Endothelial cell (in vitro differentiated cells): ENCODE measurements at regions not wholly inside any gene's neighbourhood (a gene's known extent, or its start where the extent isn't known, plus 50 kb on each side); places are given as distances from the start of the nearest gene placed in this dataset.

Experiments
- DNase-seq: peaks from one replicate; pipeline ENCODE4 v3.0.0; 2021; ENCODE audit warnings: low spot score
- H3K27ac Mint-ChIP-seq: one replicate; pipeline ENCODE4 v1.8.0; 2021; ENCODE audit warnings: mixed read lengths, inconsistent platforms; ENCODE audit not compliant: unreplicated experiment
- H3K27me3 Mint-ChIP-seq: one replicate; pipeline ENCODE4 v1.8.0; 2021; ENCODE audit warnings: mild to moderate bottlenecking, moderate library complexity, mixed read lengths, inconsistent platforms; ENCODE audit not compliant: unreplicated experiment
- H3K36me3 Mint-ChIP-seq: one replicate; pipeline ENCODE4 v1.8.0; 2021; ENCODE audit warnings: mild to moderate bottlenecking, low read depth, mixed read lengths, inconsistent platforms; ENCODE audit not compliant: unreplicated experiment
- H3K4me1 Mint-ChIP-seq: one replicate; pipeline ENCODE4 v1.8.0; 2021; ENCODE audit warnings: mild to moderate bottlenecking, mixed read lengths, inconsistent platforms; ENCODE audit not compliant: unreplicated experiment
- H3K4me3 Mint-ChIP-seq: one replicate; pipeline ENCODE4 v1.8.0; 2021; ENCODE audit warnings: mild to moderate bottlenecking, mixed read lengths, inconsistent platforms; ENCODE audit not compliant: unreplicated experiment
- H3K9me3 Mint-ChIP-seq: one replicate; pipeline ENCODE4 v1.8.0; 2021; ENCODE audit warnings: mixed read lengths, inconsistent platforms; ENCODE audit not compliant: unreplicated experiment
- TF ChIP-seq, protein P1 (sequence below): fragments of 200-600 bp; sonication (generic); IDR thresholded peaks from one replicate; pipeline ENCODE4 v1.5.0; 2021; ENCODE audit warnings: antibody characterized with exemption; ENCODE audit not compliant: unreplicated experiment

GRCh38 chr20:24834310-24834709 is 114.8 kb upstream of the CST7 start:
- no peak for DNase-seq
- Mint-ChIP-seq H3K4me1 (no peaks in the 10 kb centered on the region), H3K27me3 (peaks cover 5% of the 10 kb centered on the region), H3K9me3 (no peaks in the 10 kb centered on the region), H3K4me3 (no peak overlapping the region), H3K36me3 (no peaks in the 10 kb centered on the region), H3K27ac (no peak overlapping the region)
- TF ChIP-seq, protein P1, sequence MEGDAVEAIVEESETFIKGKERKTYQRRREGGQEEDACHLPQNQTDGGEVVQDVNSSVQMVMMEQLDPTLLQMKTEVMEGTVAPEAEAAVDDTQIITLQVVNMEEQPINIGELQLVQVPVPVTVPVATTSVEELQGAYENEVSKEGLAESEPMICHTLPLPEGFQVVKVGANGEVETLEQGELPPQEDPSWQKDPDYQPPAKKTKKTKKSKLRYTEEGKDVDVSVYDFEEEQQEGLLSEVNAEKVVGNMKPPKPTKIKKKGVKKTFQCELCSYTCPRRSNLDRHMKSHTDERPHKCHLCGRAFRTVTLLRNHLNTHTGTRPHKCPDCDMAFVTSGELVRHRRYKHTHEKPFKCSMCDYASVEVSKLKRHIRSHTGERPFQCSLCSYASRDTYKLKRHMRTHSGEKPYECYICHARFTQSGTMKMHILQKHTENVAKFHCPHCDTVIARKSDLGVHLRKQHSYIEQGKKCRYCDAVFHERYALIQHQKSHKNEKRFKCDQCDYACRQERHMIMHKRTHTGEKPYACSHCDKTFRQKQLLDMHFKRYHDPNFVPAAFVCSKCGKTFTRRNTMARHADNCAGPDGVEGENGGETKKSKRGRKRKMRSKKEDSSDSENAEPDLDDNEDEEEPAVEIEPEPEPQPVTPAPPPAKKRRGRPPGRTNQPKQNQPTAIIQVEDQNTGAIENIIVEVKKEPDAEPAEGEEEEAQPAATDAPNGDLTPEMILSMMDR, result no peak

- TF ChIP-seq, protein P1, result no peak
- no peak overlapping the region for H3K27ac Mint-ChIP-seq
- H3K9me3 Mint-ChIP-seq, result no peaks in the 10 kb centered on the region
- H3K27me3 Mint-ChIP-seq, result peaks cover 5% of the 10 kb centered on the region
- no peak overlapping the region for H3K4me3 Mint-ChIP-seq
- no peak for DNase-seq
- H3K36me3 Mint-ChIP-seq, result no peaks in the 10 kb centered on the region
- H3K4me1 Mint-ChIP-seq, result no peaks in the 10 kb centered on the region
These were observed 113.9 kb upstream of the CST7 start for GRCh38 chr20:24835195-24835594.

DNA sequence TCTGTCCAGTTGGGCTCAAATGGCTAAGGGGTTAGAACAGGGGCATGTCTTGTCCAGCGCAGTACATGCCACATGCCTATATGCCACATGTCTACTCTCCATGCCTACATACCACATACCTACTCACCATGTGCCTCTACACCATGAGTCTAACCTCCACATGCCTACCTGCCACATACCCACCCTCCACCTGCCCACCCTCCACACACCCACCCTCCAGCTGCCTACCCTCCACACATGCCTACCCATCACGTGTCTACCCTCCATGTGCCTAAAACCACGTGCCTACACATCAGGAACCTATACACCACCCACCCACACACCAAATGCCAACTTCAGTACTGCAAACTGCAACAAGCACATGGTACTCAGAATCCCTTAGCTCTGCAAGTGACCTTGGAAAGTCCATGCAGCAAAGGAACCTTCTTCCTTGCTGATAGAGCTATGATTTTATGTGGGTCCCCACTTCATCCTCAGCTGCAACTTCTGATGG is 113.0 kb upstream of the CST7 start:
- TF ChIP-seq, protein P1, result no peak
- no peaks in the 10 kb centered on the region for H3K9me3 Mint-ChIP-seq
- peaks cover 5% of the 10 kb centered on the region for H3K27me3 Mint-ChIP-seq
- H3K27ac Mint-ChIP-seq, result no peak overlapping the region
- H3K4me3 Mint-ChIP-seq, result no peak overlapping the region
- H3K36me3 Mint-ChIP-seq, result no peaks in the 10 kb centered on the region
- no peaks in the 10 kb centered on the region for H3K4me1 Mint-ChIP-seq
- no peak for DNase-seq

GRCh38 chr20:24836661-24837299 is 112.3 kb upstream of the CST7 start:
- TF ChIP-seq, protein P1, result no peak
- DNase-seq, result no peak

DNA sequence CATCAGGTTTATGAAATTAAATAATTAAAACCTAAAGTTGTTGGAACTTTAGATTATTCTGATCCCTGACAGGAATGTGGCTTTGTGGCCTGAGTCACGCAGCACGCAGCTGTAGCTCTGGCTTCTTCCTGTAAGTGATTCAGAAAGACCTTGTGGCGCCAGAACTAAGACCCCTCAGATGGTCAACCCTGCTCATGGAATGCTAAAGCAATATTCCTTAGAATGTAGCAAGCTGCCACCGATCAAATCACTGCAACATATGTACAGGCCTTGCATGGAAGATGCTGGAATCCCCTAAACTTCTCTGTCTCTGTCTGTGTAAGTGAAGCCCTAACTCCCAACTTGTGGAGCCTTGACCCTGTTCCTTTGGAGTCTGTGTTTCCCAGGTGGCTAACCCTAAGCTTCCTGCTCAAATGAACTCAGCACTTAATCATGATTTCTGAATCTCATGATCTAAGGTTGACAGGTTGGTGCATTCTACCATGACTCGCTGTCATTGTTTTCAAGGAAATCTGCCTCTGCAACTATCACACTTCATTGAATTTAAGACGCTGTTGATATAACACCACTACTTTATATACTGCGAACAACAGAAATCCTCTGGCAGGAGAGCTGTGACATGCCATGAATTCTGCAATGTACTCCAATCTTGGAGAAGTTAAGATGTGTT is 111.2 kb upstream of the CST7 start:
- peaks cover 2% of the 10 kb centered on the region for H3K4me1 Mint-ChIP-seq
- no peaks in the 10 kb centered on the region for H3K9me3 Mint-ChIP-seq
- no peak overlapping the region for H3K27ac Mint-ChIP-seq
- peaks cover 2% of the 10 kb centered on the region for H3K27me3 Mint-ChIP-seq
- no peaks in the 10 kb centered on the region for H3K36me3 Mint-ChIP-seq
- TF ChIP-seq, protein P1, result no peak
- no peak overlapping the region for H3K4me3 Mint-ChIP-seq
- DNase-seq, result no peak

More at GRCh38 chr20:24836661-24837299, 112.3 kb upstream of the CST7 start:
- no peaks in the 10 kb centered on the region for H3K4me1 Mint-ChIP-seq
- H3K27ac Mint-ChIP-seq, result no peak overlapping the region
- H3K9me3 Mint-ChIP-seq, result no peaks in the 10 kb centered on the region
- no peaks in the 10 kb centered on the region for H3K36me3 Mint-ChIP-seq
- H3K27me3 Mint-ChIP-seq, result peaks cover 5% of the 10 kb centered on the region
- H3K4me3 Mint-ChIP-seq, result no peak overlapping the region
